VCaP (cell line): ENCODE measurements at regions not wholly inside any gene's neighbourhood (a gene's known extent, or its start where the extent isn't known, plus 50 kb on each side); places are given as distances from the start of the nearest gene placed in this dataset.

Experiments used
- H3K27ac ChIP-seq: fragments of 450-650 bp; 2 replicates; pipeline ENCODE4 v1.5.1; 2017
- TF ChIP-seq, protein P1 (sequence below): fragments of 450-650 bp; conservative IDR thresholded peaks from 2 replicates; pipeline ENCODE4 v1.5.1; 2017; ENCODE audit warnings: mild to moderate bottlenecking, moderate library complexity

DNA sequence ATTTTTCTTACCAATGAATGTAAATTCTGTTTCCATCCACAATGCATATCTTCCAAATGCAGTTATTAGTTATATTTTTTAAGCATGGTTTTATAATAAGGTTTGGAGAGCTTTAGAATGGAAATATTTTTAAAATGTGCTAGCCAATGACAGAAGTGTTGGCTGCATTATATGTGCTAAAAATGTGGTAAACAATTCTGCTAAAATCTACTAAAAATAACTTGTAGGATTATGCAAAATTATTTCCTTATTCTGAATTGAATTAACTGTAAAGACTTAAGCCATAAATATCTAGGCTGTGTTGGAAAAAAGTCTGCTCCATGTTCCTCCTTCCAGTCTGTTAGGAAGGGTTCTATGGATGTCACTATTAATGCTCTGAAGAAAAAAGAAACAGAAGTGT is 503.3 kb downstream of the PRR16 start:
- H3K27ac ChIP-seq = no peak overlapping the region
- TF ChIP-seq, protein P1, sequence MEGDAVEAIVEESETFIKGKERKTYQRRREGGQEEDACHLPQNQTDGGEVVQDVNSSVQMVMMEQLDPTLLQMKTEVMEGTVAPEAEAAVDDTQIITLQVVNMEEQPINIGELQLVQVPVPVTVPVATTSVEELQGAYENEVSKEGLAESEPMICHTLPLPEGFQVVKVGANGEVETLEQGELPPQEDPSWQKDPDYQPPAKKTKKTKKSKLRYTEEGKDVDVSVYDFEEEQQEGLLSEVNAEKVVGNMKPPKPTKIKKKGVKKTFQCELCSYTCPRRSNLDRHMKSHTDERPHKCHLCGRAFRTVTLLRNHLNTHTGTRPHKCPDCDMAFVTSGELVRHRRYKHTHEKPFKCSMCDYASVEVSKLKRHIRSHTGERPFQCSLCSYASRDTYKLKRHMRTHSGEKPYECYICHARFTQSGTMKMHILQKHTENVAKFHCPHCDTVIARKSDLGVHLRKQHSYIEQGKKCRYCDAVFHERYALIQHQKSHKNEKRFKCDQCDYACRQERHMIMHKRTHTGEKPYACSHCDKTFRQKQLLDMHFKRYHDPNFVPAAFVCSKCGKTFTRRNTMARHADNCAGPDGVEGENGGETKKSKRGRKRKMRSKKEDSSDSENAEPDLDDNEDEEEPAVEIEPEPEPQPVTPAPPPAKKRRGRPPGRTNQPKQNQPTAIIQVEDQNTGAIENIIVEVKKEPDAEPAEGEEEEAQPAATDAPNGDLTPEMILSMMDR = no peak

DNA sequence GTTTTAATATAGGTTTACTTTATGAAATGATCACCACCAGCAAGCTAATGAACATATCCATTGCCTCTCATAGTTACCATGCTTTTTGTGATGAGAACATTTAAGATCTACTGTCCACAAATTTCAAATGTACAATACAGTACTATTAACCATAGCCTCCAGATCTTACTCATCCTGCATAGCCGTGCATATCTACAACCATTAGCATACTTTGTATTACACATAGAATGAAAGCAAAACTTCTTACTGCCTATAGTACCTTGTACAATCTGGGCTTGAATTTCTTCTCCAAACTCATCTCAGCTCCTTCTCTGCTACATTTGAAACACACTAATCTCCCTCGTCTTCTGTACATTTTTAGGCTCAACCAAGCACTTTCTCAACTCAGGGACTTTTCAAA is 510.6 kb downstream of the PRR16 start:
- TF ChIP-seq, protein P1 = no peak
- H3K27ac ChIP-seq = no peak overlapping the region

DNA sequence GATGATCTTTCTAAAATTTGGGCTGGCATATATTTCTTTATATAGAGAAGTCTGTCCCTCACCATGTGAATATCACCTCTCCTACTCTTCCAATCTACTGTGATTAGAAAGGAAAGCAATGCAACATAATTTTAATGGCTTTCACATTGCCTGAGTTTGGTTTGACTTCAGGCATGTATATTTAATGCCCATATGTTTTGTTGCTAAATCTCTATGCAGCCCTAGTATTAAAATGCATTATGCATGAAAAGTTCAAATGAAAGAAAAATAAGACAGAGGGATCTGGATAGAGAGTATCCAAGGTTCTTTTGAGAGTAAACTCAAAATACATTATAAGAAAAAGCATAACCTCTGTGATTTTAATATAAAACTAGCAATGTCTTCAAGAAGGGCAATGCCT is 518.3 kb downstream of the PRR16 start:
- no peak overlapping the region for H3K27ac ChIP-seq
- TF ChIP-seq, protein P1 = no peak

DNA sequence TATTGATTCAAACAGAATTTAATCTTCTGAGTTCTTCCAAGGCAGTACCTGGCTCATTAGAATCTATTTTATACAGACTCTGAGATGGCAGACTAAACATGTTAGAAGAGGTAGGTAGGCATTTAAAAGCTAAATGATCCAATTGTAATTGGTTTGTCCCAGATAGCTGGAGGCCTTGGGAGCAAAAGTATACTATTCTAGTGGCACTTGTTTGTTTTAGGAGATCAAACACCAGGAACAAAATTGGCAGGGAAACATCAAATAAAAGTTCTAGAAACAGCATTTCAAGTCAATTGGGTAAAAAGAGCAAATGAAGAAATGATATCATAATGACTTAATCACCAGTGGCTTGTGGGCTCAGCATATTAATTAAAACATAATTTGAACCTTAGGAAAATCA is 521.4 kb downstream of the PRR16 start:
- H3K27ac ChIP-seq = no peak overlapping the region
- TF ChIP-seq, protein P1 = no peak

DNA sequence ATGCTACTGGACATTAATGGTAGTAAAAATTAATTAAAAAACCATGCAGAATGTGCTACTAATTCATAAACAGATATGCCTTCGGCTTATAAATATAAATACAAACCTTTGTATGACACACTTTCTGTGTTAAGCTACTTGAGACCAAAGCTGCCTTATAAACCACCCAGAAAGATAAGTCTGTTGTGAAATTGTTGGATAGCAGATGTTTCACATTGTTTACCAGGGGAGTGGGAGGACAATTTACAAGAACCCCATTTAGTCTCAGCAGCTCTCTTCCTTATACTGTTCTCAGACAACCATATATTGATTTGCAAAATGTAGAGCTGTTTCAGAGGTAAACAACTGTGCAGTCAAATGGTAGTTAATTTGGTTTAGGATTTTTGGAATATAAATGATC is 524.4 kb downstream of the PRR16 start:
- H3K27ac ChIP-seq = no peak overlapping the region
- TF ChIP-seq, protein P1 = no peak

DNA sequence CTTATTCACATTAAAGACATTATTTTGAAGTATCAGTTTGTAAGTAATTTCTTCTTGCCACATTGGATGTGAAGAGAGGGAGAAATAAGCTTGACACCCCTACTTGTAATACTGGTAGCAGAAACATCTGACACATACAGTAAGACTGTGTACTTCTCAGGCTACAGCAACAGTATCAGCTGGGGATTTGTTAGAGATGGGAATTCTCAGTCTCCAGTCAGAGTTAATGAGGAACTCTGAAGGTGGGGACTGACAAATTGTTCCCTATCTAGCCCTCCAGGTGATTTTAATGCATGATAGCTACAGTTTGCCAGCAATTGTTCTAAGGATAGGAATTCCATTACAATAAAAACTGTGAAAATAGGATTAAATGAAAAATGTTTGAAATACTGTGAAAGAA is 524.8 kb downstream of the PRR16 start:
- no peak overlapping the region for H3K27ac ChIP-seq
- TF ChIP-seq, protein P1 = no peak

DNA sequence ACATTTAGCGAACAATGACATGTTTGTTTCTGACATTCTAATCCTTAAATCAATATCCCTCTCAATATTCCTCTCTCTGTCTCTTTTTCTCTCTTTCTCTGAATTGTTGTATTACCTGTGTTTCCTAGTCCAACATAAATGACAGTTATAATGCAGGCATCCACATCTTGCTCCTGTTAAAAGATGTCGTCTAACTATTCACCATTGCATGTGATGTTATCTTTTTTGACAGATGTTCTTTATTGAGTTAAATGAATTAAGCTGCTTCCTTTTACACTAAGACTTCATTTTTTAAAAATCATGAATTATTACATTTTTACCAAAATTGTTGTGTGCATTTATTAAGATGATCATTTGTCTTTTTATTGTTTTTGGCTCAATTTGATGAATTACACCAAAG is 527.5 kb downstream of the PRR16 start:
- no peak overlapping the region for H3K27ac ChIP-seq
- TF ChIP-seq, protein P1 = no peak

DNA sequence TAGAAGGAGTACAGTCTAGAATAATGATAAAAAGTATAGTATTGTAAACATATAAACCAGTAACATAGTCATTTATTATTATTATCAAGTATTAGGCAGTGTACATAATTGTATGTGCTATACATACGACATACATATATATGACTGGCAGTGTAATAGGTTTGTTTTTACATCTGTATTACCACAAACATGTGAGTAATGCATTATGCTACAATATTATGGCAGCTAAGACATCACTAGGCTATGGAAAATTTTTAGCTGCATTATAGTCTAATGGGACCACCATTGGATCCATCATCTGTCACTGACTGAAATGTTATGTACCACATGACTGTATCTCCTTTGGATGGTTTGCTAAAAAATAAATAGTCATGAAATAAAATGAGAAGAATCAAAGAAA is 530.0 kb downstream of the PRR16 start:
- TF ChIP-seq, protein P1 = no peak

More for the DNA sequence above, 530.0 kb downstream of the PRR16 start:
- H3K27ac ChIP-seq = no peak overlapping the region
